SKM-1 treated with dmso at 0.1 percent for 144 hours (cell line): ENCODE measurements at regions not wholly inside any gene's neighbourhood (a gene's known extent, or its start where the extent isn't known, plus 50 kb on each side); places are given as distances from the start of the nearest gene placed in this dataset.

ENCODE experiments used
- DNase-seq: peaks from one replicate; lab custom pipeline; 2025; ENCODE audit not compliant: unreplicated experiment; lab: John Stamatoyannopoulos, UW

- DNase-seq, result no peak
Observed at GRCh38 chrY:15600565-15600964, 1076.2 kb downstream of the NLGN4Y start.

DNA sequence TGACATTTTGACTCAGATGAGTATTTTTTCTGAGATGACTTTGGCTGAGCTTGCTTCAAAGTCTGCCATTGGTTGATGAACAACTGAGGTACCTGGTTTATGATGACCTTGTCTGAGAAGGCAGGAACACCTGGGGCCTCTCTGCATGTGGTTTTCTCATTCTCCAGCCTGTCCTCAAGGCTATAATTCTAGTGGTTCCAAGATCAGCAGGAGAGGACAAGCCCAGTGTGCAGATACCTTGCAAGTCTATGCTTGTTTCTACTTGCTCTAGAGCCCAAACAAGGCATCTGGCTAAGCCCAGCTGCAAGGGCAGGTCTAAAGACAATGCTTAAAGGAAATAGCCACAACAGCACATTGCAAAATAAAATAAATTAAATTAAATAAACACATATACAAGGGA is 1100.0 kb downstream of the NLGN4Y start:
- no peak for DNase-seq

DNA sequence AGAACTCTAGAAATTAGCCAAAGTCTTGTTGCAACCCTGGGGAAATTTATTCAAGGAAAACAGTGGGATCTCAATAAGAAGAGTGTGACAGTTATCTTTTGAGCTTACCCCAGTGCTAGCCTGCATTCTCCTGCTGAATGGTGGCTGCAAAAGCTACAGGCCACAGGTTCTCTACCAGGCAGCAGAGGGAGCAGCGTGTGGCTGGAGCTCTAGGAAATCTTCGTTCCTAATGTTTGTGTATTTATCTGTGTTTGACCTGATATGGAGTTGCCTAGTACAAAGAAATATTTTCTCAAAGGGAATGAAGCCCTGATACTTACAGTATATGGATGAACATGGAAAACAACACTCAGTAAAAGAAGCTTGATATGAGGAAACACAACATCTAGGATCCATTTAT is 1100.6 kb downstream of the NLGN4Y start:
- DNase-seq, result no peak

DNA sequence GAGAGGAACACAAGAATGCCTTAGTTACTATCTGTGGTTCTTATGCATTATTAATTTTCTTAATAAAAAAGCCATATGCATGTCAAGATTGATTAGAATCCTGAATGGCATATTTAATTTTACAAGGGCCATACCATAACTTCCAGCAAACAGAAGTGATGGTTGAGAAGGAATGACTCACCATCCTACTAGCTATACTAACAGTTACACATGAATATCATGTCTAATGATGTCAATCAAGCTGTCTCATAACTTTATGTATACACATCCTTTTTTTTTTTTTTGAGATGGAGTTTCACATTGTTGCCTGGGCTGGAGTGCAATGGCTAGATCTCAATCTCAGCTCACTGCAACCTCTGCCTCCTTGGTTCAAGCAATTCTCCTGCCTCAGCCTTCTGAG is 1123.9 kb downstream of the NLGN4Y start:
- no peak for DNase-seq

- DNase-seq, result no peak
Observed at GRCh38 chrY:15650056-15650455, 1125.7 kb downstream of the NLGN4Y start.

DNA sequence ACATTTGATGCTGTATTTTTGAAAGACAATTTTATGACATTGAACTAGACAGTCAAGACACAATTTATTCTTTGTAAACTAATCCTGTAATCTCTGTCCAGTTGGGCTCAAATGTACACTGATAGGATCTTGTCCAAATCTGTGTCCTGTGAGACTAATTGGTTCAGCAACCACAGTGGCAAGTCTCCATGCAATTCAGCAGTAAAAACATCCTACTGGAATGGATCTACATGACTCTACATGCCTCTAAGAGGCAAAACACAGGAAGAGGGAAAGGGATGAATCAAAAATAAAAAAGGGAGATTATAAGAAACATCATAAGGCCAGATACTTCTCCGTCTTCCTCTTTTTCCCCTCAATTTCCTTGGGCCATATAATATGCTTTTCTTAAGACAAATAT is 1164.2 kb downstream of the NLGN4Y start:
- no peak for DNase-seq

DNA sequence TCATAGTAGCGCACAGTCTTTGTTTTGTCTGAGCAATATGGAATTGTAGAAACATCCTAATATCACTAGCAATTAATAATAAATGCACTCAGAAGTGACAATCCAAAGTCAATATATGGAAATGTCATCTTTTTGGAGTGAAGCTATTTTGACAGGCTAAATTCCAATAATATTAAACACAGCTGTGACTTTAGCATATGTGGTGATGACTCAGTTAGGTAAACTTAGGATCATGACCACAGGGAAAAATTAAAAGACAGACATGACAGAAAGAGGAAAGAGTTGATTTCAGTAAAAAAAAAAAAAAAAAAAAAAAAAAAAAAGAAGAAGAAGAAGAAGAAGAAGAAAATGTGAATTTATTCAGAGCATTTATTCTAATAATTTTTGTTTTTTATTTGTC is 1165.7 kb downstream of the NLGN4Y start:
- DNase-seq, result no peak

- no peak for DNase-seq
Observed at GRCh38 chrY:15702131-15702530, 1177.8 kb downstream of the NLGN4Y start.

GRCh38 chrY:15704906-15705305 is 1180.6 kb downstream of the NLGN4Y start:
- no peak for DNase-seq

- DNase-seq, result no peak
Observed at GRCh38 chrY:15749533-15750433, 1225.5 kb downstream of the NLGN4Y start.

DNA sequence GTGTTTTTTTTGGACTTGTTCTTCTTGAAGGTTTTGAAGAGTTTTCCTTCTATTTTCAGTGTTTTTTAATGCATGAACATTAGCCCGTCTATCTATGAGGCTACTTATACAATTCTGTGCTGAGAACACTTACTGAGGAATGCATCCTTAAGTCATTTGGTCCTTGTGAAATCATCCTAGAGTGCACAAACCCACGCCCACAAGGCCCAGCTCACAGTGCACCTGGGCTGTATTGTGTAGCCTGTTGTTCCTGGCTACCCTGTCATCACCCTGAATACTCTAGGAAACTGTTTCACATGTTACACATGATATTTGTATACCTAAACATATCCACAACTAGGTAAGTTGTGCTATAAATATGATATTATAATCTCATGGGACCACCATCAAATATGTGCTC is 1226.7 kb downstream of the NLGN4Y start:
- DNase-seq, result no peak

- DNase-seq, result no peak
Observed at GRCh38 chrY:15756266-15756665, 1231.9 kb downstream of the NLGN4Y start.

GRCh38 chrY:15773579-15773978 is 1249.2 kb downstream of the NLGN4Y start:
- no peak for DNase-seq

DNA sequence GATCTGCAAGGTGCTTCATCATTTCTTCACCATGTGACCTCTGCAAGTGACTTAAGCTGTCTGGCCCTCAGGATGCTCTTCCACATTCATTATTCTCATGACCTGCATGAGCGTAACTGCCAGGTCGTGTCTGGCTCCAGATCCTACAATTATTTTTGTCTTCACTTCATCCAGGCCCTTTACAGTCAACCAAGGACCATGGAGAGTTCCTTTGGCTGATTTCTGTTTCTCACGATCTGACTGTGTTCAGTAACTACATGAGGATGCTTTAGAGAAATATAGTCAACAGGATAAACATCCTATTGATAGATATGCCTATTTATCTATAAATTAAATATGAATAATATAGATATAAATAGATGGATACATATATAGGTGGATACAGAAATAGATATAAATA is 1251.6 kb downstream of the NLGN4Y start:
- DNase-seq, result no peak

DNA sequence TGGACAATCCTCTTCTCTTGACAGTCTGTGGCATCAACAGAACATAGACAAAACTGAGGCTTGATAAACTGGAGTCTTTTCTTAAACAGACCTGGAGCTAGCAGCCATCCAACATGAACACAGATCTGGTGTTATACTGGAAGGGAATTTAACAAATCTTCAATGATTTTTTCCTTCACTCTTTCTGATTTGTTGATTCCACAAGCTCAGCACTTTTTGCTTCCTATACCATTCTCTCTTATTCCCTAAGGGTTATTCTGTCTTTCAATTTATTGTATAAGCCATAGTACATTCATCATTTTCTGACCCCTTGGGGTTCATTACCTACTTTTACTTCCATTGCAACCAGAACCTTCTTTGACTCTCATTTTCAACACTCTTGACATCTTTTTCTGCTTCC is 1255.6 kb downstream of the NLGN4Y start:
- DNase-seq, result no peak

DNA sequence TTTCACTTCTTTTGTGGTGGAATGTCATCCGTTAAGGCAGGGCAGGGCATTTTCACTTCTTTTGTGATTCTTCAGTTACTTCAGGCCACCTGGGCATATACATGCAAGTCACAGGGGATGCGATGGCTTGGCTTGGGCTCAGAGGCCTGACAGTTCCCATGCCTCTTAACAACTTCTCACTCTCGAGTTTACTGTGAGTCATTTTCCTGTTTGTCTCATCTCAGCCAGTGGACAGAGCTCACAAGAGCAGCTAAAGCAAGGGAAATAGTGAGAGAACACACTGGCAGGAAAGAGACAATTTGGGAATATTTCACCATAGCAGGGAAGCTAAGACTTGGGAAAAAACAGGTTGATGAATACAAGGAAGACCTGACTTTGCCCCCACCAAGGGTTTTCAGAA is 1275.7 kb downstream of the NLGN4Y start:
- DNase-seq, result no peak

- no peak for DNase-seq
Observed at GRCh38 chrY:15805985-15806384, 1281.7 kb downstream of the NLGN4Y start.

GRCh38 chrY:15814241-15814640 is 1289.9 kb downstream of the NLGN4Y start:
- DNase-seq, result no peak
